ENCODE measurements at regions not wholly inside any gene's neighbourhood (a gene's known extent, or its start where the extent isn't known, plus 50 kb on each side); places are given as distances from the start of the nearest gene placed in this dataset.

- no peak for TF ChIP-seq POLR2A (IDR thresholded peaks at IDR 0.05; ENCODE audit: low read length)
- no peak for TF ChIP-seq BCL3 (IDR thresholded peaks at IDR 0.05)
- TF ChIP-seq RAD21 (conservative IDR thresholded peaks at IDR 0.05 in 1 of 2, IDR thresholded peaks at IDR 0.05 in 1 of 2), result no peak
- no peak for TF ChIP-seq ZNF302 (CRISPR knock-in tag; IDR thresholded peaks at IDR 0.05)
- no peak for TF ChIP-seq MAX (IDR thresholded peaks at IDR 0.05)
- TF ChIP-seq CBX8 (IDR thresholded peaks at IDR 0.05), result no peak
- no peak for TF ChIP-seq EP300 (IDR thresholded peaks at IDR 0.05)
- no peak for TF ChIP-seq HDAC2 (IDR thresholded peaks at IDR 0.05)
- no peak for TF ChIP-seq CTCF (IDR thresholded peaks at IDR 0.05)
- no peak for TF ChIP-seq ZFP36 (IDR thresholded peaks at IDR 0.05; ENCODE audit: borderline replicate concordance, partially characterized antibody)
- TF ChIP-seq RFX5 (IDR thresholded peaks at IDR 0.05), result no peak
- TF ChIP-seq SMC3 (IDR thresholded peaks at IDR 0.05), result no peak
Measured at GRCh38 chr9:84076384-84076783, 95.8 kb downstream of the RMI1 start.

Data from A549 (cell line).